ENCODE measurements at regions not wholly inside any gene's neighbourhood (a gene's known extent, or its start where the extent isn't known, plus 50 kb on each side); places are given as distances from the start of the nearest gene placed in this dataset.

- H3K4me3 ChIP-seq (ENCODE audit: low read depth, low read length): no peak overlapping the region
- TF ChIP-seq CTCF (IDR thresholded peaks at IDR 0.05; ENCODE audit: borderline replicate concordance, insufficient read depth, low read depth, low read length): no peak
Observed at GRCh38 chr7:91553410-91553895, 289.2 kb downstream of the FZD1 start.

GRCh38 chr7:91554883-91555282 lies 290.6 kb downstream of the FZD1 start:
- no peak overlapping the region for H3K4me3 ChIP-seq (ENCODE audit: low read depth, low read length)
- no peak for TF ChIP-seq CTCF (IDR thresholded peaks at IDR 0.05; ENCODE audit: borderline replicate concordance, insufficient read depth, low read depth, low read length)

- no peak for TF ChIP-seq CTCF (IDR thresholded peaks at IDR 0.05; ENCODE audit: borderline replicate concordance, insufficient read depth, low read depth, low read length)
- no peak overlapping the region for H3K4me3 ChIP-seq (ENCODE audit: low read depth, low read length)
Observed at GRCh38 chr7:91556239-91556638, 292.0 kb downstream of the FZD1 start.

GRCh38 chr7:91556956-91557650 lies 292.9 kb downstream of the FZD1 start:
- TF ChIP-seq CTCF (IDR thresholded peaks at IDR 0.05; ENCODE audit: borderline replicate concordance, insufficient read depth, low read depth, low read length): no peak
- no peak overlapping the region for H3K4me3 ChIP-seq (ENCODE audit: low read depth, low read length)

- no peak for TF ChIP-seq CTCF (IDR thresholded peaks at IDR 0.05; ENCODE audit: borderline replicate concordance, insufficient read depth, low read depth, low read length)
- no peak overlapping the region for H3K4me3 ChIP-seq (ENCODE audit: low read depth, low read length)
Observed at GRCh38 chr7:91557789-91558404, 293.7 kb downstream of the FZD1 start.

GRCh38 chr7:91559947-91560346 lies 295.7 kb downstream of the FZD1 start:
- no peak for TF ChIP-seq CTCF (IDR thresholded peaks at IDR 0.05; ENCODE audit: borderline replicate concordance, insufficient read depth, low read depth, low read length)
- no peak overlapping the region for H3K4me3 ChIP-seq (ENCODE audit: low read depth, low read length)

GRCh38 chr7:91564101-91564500 lies 299.9 kb downstream of the FZD1 start:
- no peak for TF ChIP-seq CTCF (IDR thresholded peaks at IDR 0.05; ENCODE audit: borderline replicate concordance, insufficient read depth, low read depth, low read length)
- no peak overlapping the region for H3K4me3 ChIP-seq (ENCODE audit: low read depth, low read length)
